ENCODE measurements at regions not wholly inside any gene's neighbourhood (a gene's known extent, or its start where the extent isn't known, plus 50 kb on each side); places are given as distances from the start of the nearest gene placed in this dataset.

DNA sequence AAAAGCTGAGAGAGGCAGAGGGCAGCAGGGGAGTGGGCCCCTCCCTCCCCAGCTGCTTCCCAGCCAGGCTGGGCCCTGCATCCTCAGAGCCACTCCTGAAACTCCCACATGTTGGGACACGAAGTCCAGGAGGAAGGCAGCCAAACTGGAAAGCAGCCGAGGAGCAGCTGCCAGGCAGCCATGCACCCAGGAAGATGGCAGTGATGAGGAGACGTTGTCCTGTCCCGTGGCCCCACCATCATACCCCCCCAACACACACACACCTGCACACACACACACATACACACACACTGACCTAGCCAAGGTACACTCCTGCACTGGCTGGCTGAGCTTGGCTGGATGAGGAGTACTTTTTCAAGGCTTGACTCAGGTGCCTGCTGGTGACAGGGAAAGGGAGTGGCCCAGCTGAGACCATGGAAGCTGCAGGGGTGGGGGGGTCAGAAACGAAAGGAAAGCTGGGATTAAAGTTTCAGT, 106.0 kb downstream of the CYP26B1 start:
- no peak overlapping the region for H2AFZ ChIP-seq
- no peak overlapping the region for H3K4me2 ChIP-seq
- peaks cover 15% of the 10 kb centered on the region for H3K9me3 Mint-ChIP-seq

More for the DNA sequence above, 106.0 kb downstream of the CYP26B1 start:
- Mint-ChIP-seq H3K4me1 (no peaks in the 10 kb centered on the region; the same call in 2 of the 3 replicates), H3K27ac (no peak overlapping the region), H3K36me3 (ENCODE audit: low read depth) (peaks cover 3% of the 10 kb centered on the region; the same call in 2 of the 3 replicates), H3K4me3 (no peak overlapping the region), H3K27me3 (ENCODE audit: insufficient read depth, low read depth, poor library complexity) (peaks cover 3% of the 10 kb centered on the region)
- no peak overlapping the region for H3K4me3 ChIP-seq
- H3K9me2 ChIP-seq (ENCODE audit: insufficient read depth), result 0 out of 2 replicates have a peak, but pooled peaks cover 5% of the 10 kb centered on the region
- no peaks in the 10 kb centered on the region for H3K27me3 ChIP-seq (ENCODE audit: insufficient read depth)
- TF ChIP-seq, protein P1, sequence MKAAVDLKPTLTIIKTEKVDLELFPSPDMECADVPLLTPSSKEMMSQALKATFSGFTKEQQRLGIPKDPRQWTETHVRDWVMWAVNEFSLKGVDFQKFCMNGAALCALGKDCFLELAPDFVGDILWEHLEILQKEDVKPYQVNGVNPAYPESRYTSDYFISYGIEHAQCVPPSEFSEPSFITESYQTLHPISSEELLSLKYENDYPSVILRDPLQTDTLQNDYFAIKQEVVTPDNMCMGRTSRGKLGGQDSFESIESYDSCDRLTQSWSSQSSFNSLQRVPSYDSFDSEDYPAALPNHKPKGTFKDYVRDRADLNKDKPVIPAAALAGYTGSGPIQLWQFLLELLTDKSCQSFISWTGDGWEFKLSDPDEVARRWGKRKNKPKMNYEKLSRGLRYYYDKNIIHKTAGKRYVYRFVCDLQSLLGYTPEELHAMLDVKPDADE (IDR thresholded peaks at IDR 0.05), result no peak
- TF ChIP-seq STAT1 (IDR thresholded peaks at IDR 0.05; ENCODE audit: unreplicated experiment) (no peak), ZNF114 (CRISPR knock-in tag; IDR thresholded peaks at IDR 0.05) (no peak), NANOG (IDR thresholded peaks at IDR 0.05; ENCODE audit: borderline replicate concordance) (no peak), JUNB (IDR thresholded peaks at IDR 0.05; ENCODE audit: unreplicated experiment) (no peak), ZNF331 (CRISPR knock-in tag; IDR thresholded peaks at IDR 0.05; ENCODE audit: low read depth) (no peak), CREB1 (CRISPR knock-in tag; IDR thresholded peaks at IDR 0.05; ENCODE audit: low read depth) (no peak), POLR2AphosphoS5 (IDR thresholded peaks at IDR 0.05; ENCODE audit: low read depth) (no peak)
- TF ChIP-seq, protein P2, sequence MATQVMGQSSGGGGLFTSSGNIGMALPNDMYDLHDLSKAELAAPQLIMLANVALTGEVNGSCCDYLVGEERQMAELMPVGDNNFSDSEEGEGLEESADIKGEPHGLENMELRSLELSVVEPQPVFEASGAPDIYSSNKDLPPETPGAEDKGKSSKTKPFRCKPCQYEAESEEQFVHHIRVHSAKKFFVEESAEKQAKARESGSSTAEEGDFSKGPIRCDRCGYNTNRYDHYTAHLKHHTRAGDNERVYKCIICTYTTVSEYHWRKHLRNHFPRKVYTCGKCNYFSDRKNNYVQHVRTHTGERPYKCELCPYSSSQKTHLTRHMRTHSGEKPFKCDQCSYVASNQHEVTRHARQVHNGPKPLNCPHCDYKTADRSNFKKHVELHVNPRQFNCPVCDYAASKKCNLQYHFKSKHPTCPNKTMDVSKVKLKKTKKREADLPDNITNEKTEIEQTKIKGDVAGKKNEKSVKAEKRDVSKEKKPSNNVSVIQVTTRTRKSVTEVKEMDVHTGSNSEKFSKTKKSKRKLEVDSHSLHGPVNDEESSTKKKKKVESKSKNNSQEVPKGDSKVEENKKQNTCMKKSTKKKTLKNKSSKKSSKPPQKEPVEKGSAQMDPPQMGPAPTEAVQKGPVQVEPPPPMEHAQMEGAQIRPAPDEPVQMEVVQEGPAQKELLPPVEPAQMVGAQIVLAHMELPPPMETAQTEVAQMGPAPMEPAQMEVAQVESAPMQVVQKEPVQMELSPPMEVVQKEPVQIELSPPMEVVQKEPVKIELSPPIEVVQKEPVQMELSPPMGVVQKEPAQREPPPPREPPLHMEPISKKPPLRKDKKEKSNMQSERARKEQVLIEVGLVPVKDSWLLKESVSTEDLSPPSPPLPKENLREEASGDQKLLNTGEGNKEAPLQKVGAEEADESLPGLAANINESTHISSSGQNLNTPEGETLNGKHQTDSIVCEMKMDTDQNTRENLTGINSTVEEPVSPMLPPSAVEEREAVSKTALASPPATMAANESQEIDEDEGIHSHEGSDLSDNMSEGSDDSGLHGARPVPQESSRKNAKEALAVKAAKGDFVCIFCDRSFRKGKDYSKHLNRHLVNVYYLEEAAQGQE (IDR thresholded peaks at IDR 0.05; ENCODE audit: unreplicated experiment), result no peak
- TF ChIP-seq, protein P3, sequence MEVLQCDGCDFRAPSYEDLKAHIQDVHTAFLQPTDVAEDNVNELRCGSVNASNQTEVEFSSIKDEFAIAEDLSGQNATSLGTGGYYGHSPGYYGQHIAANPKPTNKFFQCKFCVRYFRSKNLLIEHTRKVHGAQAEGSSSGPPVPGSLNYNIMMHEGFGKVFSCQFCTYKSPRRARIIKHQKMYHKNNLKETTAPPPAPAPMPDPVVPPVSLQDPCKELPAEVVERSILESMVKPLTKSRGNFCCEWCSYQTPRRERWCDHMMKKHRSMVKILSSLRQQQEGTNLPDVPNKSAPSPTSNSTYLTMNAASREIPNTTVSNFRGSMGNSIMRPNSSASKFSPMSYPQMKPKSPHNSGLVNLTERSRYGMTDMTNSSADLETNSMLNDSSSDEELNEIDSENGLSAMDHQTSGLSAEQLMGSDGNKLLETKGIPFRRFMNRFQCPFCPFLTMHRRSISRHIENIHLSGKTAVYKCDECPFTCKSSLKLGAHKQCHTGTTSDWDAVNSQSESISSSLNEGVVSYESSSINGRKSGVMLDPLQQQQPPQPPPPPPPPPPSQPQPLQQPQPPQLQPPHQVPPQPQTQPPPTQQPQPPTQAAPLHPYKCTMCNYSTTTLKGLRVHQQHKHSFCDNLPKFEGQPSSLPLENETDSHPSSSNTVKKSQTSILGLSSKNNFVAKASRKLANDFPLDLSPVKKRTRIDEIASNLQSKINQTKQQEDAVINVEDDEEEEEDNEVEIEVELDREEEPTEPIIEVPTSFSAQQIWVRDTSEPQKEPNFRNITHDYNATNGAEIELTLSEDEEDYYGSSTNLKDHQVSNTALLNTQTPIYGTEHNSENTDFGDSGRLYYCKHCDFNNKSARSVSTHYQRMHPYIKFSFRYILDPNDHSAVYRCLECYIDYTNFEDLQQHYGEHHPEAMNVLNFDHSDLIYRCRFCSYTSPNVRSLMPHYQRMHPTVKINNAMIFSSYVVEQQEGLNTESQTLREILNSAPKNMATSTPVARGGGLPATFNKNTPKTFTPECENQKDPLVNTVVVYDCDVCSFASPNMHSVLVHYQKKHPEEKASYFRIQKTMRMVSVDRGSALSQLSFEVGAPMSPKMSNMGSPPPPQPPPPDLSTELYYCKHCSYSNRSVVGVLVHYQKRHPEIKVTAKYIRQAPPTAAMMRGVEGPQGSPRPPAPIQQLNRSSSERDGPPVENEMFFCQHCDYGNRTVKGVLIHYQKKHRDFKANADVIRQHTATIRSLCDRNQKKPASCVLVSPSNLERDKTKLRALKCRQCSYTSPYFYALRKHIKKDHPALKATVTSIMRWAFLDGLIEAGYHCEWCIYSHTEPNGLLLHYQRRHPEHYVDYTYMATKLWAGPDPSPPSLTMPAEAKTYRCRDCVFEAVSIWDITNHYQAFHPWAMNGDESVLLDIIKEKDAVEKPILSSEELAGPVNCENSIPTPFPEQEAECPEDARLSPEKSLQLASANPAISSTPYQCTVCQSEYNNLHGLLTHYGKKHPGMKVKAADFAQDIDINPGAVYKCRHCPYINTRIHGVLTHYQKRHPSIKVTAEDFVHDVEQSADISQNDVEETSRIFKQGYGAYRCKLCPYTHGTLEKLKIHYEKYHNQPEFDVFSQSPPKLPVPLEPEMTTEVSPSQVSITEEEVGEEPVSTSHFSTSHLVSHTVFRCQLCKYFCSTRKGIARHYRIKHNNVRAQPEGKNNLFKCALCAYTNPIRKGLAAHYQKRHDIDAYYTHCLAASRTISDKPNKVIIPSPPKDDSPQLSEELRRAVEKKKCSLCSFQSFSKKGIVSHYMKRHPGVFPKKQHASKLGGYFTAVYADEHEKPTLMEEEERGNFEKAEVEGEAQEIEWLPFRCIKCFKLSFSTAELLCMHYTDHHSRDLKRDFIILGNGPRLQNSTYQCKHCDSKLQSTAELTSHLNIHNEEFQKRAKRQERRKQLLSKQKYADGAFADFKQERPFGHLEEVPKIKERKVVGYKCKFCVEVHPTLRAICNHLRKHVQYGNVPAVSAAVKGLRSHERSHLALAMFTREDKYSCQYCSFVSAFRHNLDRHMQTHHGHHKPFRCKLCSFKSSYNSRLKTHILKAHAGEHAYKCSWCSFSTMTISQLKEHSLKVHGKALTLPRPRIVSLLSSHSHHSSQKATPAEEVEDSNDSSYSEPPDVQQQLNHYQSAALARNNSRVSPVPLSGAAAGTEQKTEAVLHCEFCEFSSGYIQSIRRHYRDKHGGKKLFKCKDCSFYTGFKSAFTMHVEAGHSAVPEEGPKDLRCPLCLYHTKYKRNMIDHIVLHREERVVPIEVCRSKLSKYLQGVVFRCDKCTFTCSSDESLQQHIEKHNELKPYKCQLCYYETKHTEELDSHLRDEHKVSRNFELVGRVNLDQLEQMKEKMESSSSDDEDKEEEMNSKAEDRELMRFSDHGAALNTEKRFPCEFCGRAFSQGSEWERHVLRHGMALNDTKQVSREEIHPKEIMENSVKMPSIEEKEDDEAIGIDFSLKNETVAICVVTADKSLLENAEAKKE (CRISPR knock-in tag; IDR thresholded peaks at IDR 0.05), result no peak
- DNase-seq (ENCODE audit: low spot score) (no peak), ATAC-seq (no peak)
- H3K27ac ChIP-seq (ENCODE audit: low read depth), result no peak overlapping the region
- no peaks in the 10 kb centered on the region for H3F3A ChIP-seq (replicated peaks; ENCODE audit: low read depth)
- H3K36me3 ChIP-seq (ENCODE audit: insufficient read depth), result no peaks in the 10 kb centered on the region
- no peaks in the 10 kb centered on the region for H4K20me1 ChIP-seq (replicated peaks; ENCODE audit: insufficient read depth)
- no peaks in the 10 kb centered on the region for H3K79me2 ChIP-seq (replicated peaks; ENCODE audit: insufficient read depth)
- H3K4me1 ChIP-seq (ENCODE audit: insufficient read depth), result no peaks in the 10 kb centered on the region
